ENCODE measurements at regions not wholly inside any gene's neighbourhood (a gene's known extent, or its start where the extent isn't known, plus 50 kb on each side); places are given as distances from the start of the nearest gene placed in this dataset.

DNA sequence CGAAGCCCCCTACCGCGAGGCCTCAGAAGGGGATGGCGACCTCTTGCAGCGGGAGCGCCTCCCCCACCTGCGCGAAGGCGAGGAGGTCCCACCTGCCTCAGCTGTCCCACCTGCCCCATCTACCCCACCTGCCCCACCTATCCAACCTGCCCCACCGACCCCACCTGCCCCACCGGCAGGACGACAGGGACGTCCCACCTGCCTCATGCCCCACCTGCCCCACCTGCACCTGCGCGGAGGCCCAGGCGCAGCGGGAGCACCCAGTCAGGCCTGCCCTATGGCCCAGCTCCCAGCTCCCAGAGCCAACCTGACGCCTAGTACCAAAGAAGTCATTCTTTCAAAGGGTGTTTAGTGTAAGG, 489.1 kb upstream of the SMIM21 start:
- intact Hi-C loops (cut with DNase I), result no loop called here
- ATAC-seq, result no peak

DNA sequence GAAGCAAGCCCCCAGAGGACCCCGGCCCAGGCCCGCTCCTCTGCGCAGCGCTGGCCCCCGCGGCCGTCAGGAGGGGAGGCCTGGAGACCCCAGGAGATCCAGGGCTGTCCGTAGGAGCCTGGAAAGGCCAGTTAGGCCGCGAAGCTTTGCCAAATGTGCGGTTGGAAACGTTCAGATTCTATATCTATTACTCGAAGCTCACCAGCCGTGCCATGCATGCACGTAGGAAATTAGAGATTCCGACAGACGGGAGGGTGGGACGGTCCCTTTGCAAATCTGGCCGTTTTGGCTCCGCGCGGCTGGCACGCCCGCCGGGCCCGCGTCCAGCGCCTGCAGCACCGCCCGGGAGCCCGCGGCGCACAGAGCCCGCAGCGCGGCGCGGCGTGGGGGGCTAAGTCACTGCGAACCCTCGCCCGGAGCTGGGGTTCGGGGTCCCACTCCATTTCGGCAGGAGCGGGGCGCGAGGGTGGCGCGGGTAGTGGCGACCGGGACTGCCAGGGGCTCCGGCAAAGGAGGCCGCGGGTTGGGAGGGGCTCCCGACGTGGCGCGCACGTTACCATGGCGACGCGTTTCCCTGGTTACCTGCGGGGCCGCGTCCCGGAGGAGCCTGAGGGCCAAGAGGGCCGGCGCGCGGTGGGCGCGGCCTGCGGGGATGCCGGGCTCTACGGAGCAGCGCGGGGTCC, 488.6 kb upstream of the SMIM21 start:
- Histone ChIP-seq H3K36me3 (no peaks in the 10 kb centered on the region), H3K27me3 (peaks cover 0 to 37% of the 10 kb centered on the region in 2 donors), H3K9me3 (no peaks in the 10 kb centered on the region), H3K4me3 (peak overlapping the region; percentile 19 to 28), H3K4me1 (no peaks in the 10 kb centered on the region), H3K27ac (no peak overlapping the region)
- peak in 2 of 4 donors; percentile 77 to 81 for DNase-seq
- intact Hi-C loops (cut with DNase I), result no loop called here
- TF ChIP-seq, protein P1, sequence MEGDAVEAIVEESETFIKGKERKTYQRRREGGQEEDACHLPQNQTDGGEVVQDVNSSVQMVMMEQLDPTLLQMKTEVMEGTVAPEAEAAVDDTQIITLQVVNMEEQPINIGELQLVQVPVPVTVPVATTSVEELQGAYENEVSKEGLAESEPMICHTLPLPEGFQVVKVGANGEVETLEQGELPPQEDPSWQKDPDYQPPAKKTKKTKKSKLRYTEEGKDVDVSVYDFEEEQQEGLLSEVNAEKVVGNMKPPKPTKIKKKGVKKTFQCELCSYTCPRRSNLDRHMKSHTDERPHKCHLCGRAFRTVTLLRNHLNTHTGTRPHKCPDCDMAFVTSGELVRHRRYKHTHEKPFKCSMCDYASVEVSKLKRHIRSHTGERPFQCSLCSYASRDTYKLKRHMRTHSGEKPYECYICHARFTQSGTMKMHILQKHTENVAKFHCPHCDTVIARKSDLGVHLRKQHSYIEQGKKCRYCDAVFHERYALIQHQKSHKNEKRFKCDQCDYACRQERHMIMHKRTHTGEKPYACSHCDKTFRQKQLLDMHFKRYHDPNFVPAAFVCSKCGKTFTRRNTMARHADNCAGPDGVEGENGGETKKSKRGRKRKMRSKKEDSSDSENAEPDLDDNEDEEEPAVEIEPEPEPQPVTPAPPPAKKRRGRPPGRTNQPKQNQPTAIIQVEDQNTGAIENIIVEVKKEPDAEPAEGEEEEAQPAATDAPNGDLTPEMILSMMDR (IDR thresholded peaks at IDR 0.05), result no peak
- ATAC-seq, result peak; percentile 39

More for the DNA sequence above, 489.1 kb upstream of the SMIM21 start:
- Histone ChIP-seq H3K27me3 (peaks cover 0 to 37% of the 10 kb centered on the region in 2 donors), H3K27ac (no peak overlapping the region), H3K36me3 (no peaks in the 10 kb centered on the region), H3K9me3 (no peaks in the 10 kb centered on the region), H3K4me1 (no peaks in the 10 kb centered on the region), H3K4me3 (peak overlapping the region; percentile 19 to 28)
- no peak for DNase-seq
- TF ChIP-seq, protein P1 (IDR thresholded peaks at IDR 0.05), result no peak

DNA sequence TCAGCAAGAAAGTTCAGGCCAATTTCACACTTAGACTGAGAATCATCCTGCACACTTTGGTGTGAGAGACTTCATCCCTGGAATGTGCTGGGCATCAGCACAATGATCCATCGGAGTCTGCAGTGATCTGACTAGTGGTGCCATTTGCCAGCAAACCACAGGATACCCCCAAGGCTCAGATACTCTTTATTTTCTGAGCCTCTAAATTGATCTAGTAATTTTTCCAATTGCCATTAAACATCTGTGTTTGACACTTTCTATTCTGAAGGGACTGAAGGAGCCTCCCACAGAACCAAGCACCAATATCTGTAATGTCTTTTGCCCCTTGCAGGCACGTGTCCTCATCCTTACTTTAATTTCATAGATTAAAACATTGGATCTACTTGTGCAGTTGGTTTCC, 485.3 kb upstream of the SMIM21 start:
- ATAC-seq (no peak), DNase-seq (no peak)
- Histone ChIP-seq H3K4me3 (no peak overlapping the region), H3K36me3 (no peaks in the 10 kb centered on the region), H3K27ac (no peak overlapping the region), H3K4me1 (no peaks in the 10 kb centered on the region), H3K27me3 (peaks cover 0 to 32% of the 10 kb centered on the region in 2 donors), H3K9me3 (no peaks in the 10 kb centered on the region)
- intact Hi-C loops (cut with DNase I), result no loop called here
- TF ChIP-seq, protein P1 (IDR thresholded peaks at IDR 0.05), result no peak

DNA sequence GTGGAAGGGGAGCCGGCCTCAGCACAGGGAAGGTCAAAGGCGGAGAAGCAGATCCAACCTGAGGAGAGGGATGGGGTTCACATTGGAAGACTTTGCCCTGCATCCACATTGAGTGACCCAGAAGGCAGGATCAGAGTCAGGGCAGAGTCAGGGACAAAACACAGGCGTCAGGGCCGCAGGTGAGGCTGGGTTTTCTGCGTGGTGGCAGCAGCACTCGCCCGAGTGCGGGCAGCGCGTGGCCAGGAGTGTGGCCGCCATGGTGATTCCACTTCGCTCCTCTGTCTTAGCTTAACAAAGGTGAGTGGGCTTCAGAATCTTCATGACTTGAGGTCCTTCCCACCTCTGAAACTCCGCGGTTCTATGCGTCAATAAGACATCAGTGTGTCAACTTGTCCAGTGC, 476.9 kb upstream of the SMIM21 start:
- Histone ChIP-seq H3K9me3 (no peaks in the 10 kb centered on the region), H3K4me3 (no peak overlapping the region), H3K27ac (no peak overlapping the region), H3K36me3 (no peaks in the 10 kb centered on the region), H3K4me1 (no peaks in the 10 kb centered on the region), H3K27me3 (no peaks in the 10 kb centered on the region)
- no peak for ATAC-seq
- intact Hi-C loops (cut with DNase I), result no loop called here
- no peak for DNase-seq
- TF ChIP-seq, protein P1 (IDR thresholded peaks at IDR 0.05), result no peak

DNA sequence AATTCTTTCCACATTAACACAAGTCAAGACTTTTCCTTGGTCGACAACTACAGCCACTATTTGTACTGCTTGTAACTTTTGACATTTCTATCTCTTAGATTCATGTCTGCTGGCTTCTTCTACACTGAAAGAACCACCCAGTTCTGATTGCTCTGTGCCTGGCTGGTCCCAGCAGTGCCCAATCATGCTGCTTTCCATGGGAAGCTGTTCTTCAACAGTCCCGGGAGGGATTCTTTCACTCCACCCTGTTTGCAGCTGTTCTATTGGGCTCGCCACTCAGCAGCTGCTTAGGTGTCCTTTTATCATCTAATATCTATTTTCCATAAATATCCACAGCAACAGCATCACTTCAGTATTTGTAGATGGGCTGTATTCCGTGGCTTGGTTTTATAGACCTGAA, 471.1 kb upstream of the SMIM21 start:
- intact Hi-C loops (cut with DNase I), result no loop called here
- no peak for DNase-seq
- Histone ChIP-seq H3K27me3 (no peaks in the 10 kb centered on the region), H3K4me1 (no peaks in the 10 kb centered on the region), H3K27ac (no peak overlapping the region), H3K4me3 (no peak overlapping the region), H3K36me3 (no peaks in the 10 kb centered on the region), H3K9me3 (no peaks in the 10 kb centered on the region)
- TF ChIP-seq, protein P1 (IDR thresholded peaks at IDR 0.05), result no peak
- ATAC-seq, result no peak
